AG04449 (cell line): ENCODE measurements at regions not wholly inside any gene's neighbourhood (a gene's known extent, or its start where the extent isn't known, plus 50 kb on each side); places are given as distances from the start of the nearest gene placed in this dataset.

Source experiments
- CTCF ChIA-PET: fragments of 350-600 bp; formaldehyde crosslinking; extraction: SDS; loops from one replicate; lab custom pipeline; 2021; ENCODE audit warnings: antibody characterized with exemption; lab: Yijun Ruan, JAX
- POLR2A ChIA-PET: fragments of 400-600, 350-600 bp; formaldehyde crosslinking; extraction: SDS; loops from one replicate; lab custom pipeline; 2020; ENCODE audit warnings: antibody characterized with exemption, inconsistent platforms; lab: Yijun Ruan, JAX
- DNase-seq: peaks from one replicate; pipeline ENCODE4 v3.0.0-alpha.2; 2010; ENCODE audit warnings: low read depth, low spot score
- H3K4me3 ChIP-seq: 2 replicates; pipeline ENCODE4 v1.5.1; 2011; ENCODE audit warnings: low read depth, mild to moderate bottlenecking, control low read depth, low read length
- CTCF ChIP-seq: IDR thresholded peaks from one replicate; pipeline ENCODE4 v1.5.1; 2011; ENCODE audit warnings: mild to moderate bottlenecking, moderate library complexity, low read length, control low read depth, inconsistent platforms; ENCODE audit not compliant: insufficient read depth; ENCODE audit errors: missing control alignments

GRCh38 chr20:40861427-40862008 is 167.1 kb upstream of the TOP1 start:
- no peak for TF ChIP-seq CTCF
- ChIA-PET CTCF (no interaction called here), POLR2A (no interaction called here)
- DNase-seq: no peak
- no peak overlapping the region for H3K4me3 ChIP-seq

- H3K4me3 ChIP-seq: no peak overlapping the region
- ChIA-PET POLR2A (no interaction called here), CTCF (no interaction called here)
- no peak for DNase-seq
- TF ChIP-seq CTCF: no peak
Measured at GRCh38 chr20:40863355-40863919, 165.2 kb upstream of the TOP1 start.

GRCh38 chr20:40864470-40864869 is 164.2 kb upstream of the TOP1 start:
- H3K4me3 ChIP-seq: no peak overlapping the region
- ChIA-PET POLR2A (no interaction called here), CTCF (no interaction called here)
- TF ChIP-seq CTCF: no peak
- no peak for DNase-seq

GRCh38 chr20:40865095-40865494 is 163.5 kb upstream of the TOP1 start:
- no peak for TF ChIP-seq CTCF
- no peak overlapping the region for H3K4me3 ChIP-seq
- ChIA-PET CTCF (no interaction called here), POLR2A (no interaction called here)
- DNase-seq: no peak

- ChIA-PET CTCF (no interaction called here), POLR2A (no interaction called here)
- H3K4me3 ChIP-seq: no peak overlapping the region
- TF ChIP-seq CTCF: no peak
- no peak for DNase-seq
Measured at GRCh38 chr20:40866056-40866455, 162.6 kb upstream of the TOP1 start.

GRCh38 chr20:40868551-40869217 is 159.9 kb upstream of the TOP1 start:
- no peak overlapping the region for H3K4me3 ChIP-seq
- CTCF ChIA-PET: interaction anchor here (0.7 kb wide), 1 partner anchor 129 kb away, joined by 3 read pairs; no protein-coding TSS in a partner anchor
- POLR2A ChIA-PET: no interaction called here
- DNase-seq: no peak
- no peak for TF ChIP-seq CTCF
